Vagina (tissue), 2 donors: ENCODE measurements at regions not wholly inside any gene's neighbourhood (a gene's known extent, or its start where the extent isn't known, plus 50 kb on each side); places are given as distances from the start of the nearest gene placed in this dataset.

Experiments
- POLR2A ChIP-seq, 2 donors: fragments of 450-650 bp; IDR thresholded peaks; one replicate each; pipeline ENCODE4 v1.6.1; 2017; ENCODE audit warnings: antibody characterized with exemption in 2 of 2, mild to moderate bottlenecking in 2 of 2, moderate library complexity in 2 of 2
- POLR2AphosphoS5 ChIP-seq, 2 donors: sonication (generic); formaldehyde crosslinking; IDR thresholded peaks; one replicate each; pipeline ENCODE4 v1.9.0; 2017; ENCODE audit warnings: antibody characterized with exemption in 2 of 2, mild to moderate bottlenecking in 2 of 2, low read depth in 1 of 2; ENCODE audit not compliant: insufficient read depth in 1 of 2
- TF ChIP-seq, protein P1 (sequence below), 3 experiments: fragments of 450-650 bp in 2 of 3; fragments of 200-600 bp in 1 of 3; sonication (generic) in 1 of 3; IDR thresholded peaks; one replicate each; pipeline ENCODE4 v1.5.1; 2017 to 2019; ENCODE audit warnings: antibody characterized with exemption in 3 of 3, mild to moderate bottlenecking in 2 of 3, moderate library complexity in 2 of 3

DNA sequence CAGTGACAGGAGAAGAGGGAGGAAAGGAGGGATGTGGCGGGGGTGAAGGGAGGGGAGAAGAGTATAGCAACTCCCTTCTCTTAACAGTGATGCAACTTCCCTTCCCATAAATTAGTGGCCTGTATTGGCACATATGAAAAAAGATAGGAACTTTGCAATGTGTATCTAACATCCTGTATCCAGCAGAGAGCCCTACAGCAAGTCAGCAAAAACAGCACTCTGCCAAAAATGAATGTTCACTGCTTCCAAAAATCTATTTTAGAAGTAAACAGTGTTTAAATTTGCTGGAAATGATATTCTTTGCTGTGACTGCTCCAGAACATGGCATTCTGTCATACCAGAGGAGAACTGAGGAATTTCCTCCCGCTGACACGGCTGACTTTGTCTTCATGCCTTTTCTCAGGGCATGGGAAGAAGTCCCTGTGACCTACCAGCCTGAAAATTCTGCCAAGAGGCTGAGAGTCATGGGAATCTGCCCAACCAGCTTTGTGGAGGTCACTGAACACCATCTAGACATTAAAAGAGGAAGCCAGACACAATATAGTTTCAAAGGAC is 343.4 kb upstream of the RASGEF1B start:
- TF ChIP-seq, protein P1, sequence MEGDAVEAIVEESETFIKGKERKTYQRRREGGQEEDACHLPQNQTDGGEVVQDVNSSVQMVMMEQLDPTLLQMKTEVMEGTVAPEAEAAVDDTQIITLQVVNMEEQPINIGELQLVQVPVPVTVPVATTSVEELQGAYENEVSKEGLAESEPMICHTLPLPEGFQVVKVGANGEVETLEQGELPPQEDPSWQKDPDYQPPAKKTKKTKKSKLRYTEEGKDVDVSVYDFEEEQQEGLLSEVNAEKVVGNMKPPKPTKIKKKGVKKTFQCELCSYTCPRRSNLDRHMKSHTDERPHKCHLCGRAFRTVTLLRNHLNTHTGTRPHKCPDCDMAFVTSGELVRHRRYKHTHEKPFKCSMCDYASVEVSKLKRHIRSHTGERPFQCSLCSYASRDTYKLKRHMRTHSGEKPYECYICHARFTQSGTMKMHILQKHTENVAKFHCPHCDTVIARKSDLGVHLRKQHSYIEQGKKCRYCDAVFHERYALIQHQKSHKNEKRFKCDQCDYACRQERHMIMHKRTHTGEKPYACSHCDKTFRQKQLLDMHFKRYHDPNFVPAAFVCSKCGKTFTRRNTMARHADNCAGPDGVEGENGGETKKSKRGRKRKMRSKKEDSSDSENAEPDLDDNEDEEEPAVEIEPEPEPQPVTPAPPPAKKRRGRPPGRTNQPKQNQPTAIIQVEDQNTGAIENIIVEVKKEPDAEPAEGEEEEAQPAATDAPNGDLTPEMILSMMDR (IDR thresholded peaks at IDR 0.05) = no peak
- no peak for TF ChIP-seq POLR2A (IDR thresholded peaks at IDR 0.05)
- TF ChIP-seq POLR2AphosphoS5 (IDR thresholded peaks at IDR 0.05; ENCODE audit: insufficient read depth in 1 of 2, low read depth in 1 of 2) = no peak
